Esophagus muscularis mucosa (tissue), 4 donors: ENCODE measurements at regions not wholly inside any gene's neighbourhood (a gene's known extent, or its start where the extent isn't known, plus 50 kb on each side); places are given as distances from the start of the nearest gene placed in this dataset.

Experiments used
- DNase-seq: peaks from one replicate; pipeline ENCODE4 v3.0.0-alpha.2; 2017; ENCODE audit errors: extremely low spot score
- H3K27ac ChIP-seq, 4 donors: fragments of 200-600 bp; sonication (generic); replicated peaks in 1 of 4; 1 replicate in 3 of 4; 2 replicates in 1 of 4; pipeline ENCODE4 v1.5.1; 2016 to 2019; ENCODE audit warnings: mild to moderate bottlenecking in 1 of 4
- H3K27me3 ChIP-seq, 4 donors: fragments of 200-600 bp; sonication (generic); one replicate each; pipeline versions ENCODE4 v1.5.1 to v1.6.0; 2016 to 2019
- H3K36me3 ChIP-seq, 4 donors: fragments of 200-600 bp; sonication (generic); one replicate each; pipeline ENCODE4 v1.5.1; 2016 to 2019
- H3K4me1 ChIP-seq, 4 donors: fragments of 200-600 bp; sonication (generic); one replicate each; pipeline ENCODE4 v1.5.1; 2016 to 2019
- H3K4me3 ChIP-seq, 4 donors: fragments of 200-600 bp; sonication (generic); 1 replicate in 2 of 4; 2 replicates in 2 of 4; pipeline ENCODE4 v1.5.1; 2016 to 2019; ENCODE audit warnings: mild to moderate bottlenecking in 4 of 4, moderate library complexity in 1 of 4
- H3K9me3 ChIP-seq, 4 donors: fragments of 200-600 bp; sonication (generic); 1 replicate in 3 of 4; 2 replicates in 1 of 4; pipeline ENCODE4 v1.5.1; 2016 to 2019
- CTCF ChIP-seq, 3 experiments: fragments of 200-600 bp in 2 of 3; fragments of 450-650 bp in 1 of 3; sonication (generic) in 2 of 3; IDR thresholded peaks; one replicate each; pipeline ENCODE4 v1.5.1; 2017 to 2019; ENCODE audit warnings: antibody characterized with exemption in 3 of 3, mild to moderate bottlenecking in 2 of 3, moderate library complexity in 1 of 3
- EP300 ChIP-seq: sonication (generic); formaldehyde crosslinking; IDR thresholded peaks from one replicate; pipeline ENCODE4 v1.6.1; 2017; ENCODE audit warnings: antibody characterized with exemption
- POLR2A ChIP-seq: fragments of 450-650 bp; IDR thresholded peaks from one replicate; pipeline ENCODE4 v1.6.1; 2017; ENCODE audit warnings: antibody characterized with exemption, moderate library complexity, mild to moderate bottlenecking, low read depth
- POLR2AphosphoS5 ChIP-seq, 2 donors: sonication (generic); formaldehyde crosslinking; IDR thresholded peaks; one replicate each; pipeline ENCODE4 v1.6.1; 2017; ENCODE audit warnings: antibody characterized with exemption in 2 of 2
- WGBS: methylation state at CpG from one replicate; pipeline ENCODE4 v1.1.5; 2018; 5-methylcytosine and 5-hydroxymethylcytosine counted together
- intact Hi-C: fragments of 100-400 bp; cut with DNase I; formaldehyde crosslinking; loops from one replicate; pipeline ENCODE4 v1.15.1; 2023

GRCh38 chr13:67878376-67878775 lies 648.2 kb upstream of the PCDH9 start:
- 88% methylated on average over 8 of the region's 8 CpGs for WGBS
- intact Hi-C loops = no loop called here
- Histone ChIP-seq H3K27me3 (no peaks in the 10 kb centered on the region), H3K4me3 (no peak overlapping the region), H3K27ac (no peak overlapping the region), H3K36me3 (no peaks in the 10 kb centered on the region), H3K4me1 (no peaks in the 10 kb centered on the region), H3K9me3 (no peaks in the 10 kb centered on the region)
- TF ChIP-seq POLR2AphosphoS5 (IDR thresholded peaks at IDR 0.05) (no peak), POLR2A (no peak), CTCF (IDR thresholded peaks at IDR 0.05) (no peak), EP300 (no peak)
- DNase-seq = no peak

DNA sequence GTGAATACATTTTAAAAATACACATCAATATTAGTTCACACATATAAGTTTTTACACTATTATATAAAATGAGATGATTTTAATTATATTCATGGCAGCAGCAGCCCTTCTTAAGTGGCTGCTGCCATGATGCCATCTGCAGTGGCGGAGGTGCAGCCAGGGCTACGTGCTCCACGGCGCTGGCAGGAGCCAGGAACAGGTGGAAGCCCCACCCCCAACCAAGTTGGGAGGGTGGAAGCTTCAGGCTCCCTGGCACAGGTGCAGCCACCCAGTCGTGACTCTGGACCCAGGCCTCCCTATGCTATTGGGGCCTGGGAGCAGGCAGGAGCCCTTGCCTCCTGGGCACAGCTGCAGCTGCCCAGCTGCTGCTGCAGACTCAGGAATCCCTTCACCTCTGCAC lies 646.9 kb upstream of the PCDH9 start:
- H3K4me3 ChIP-seq = no peak overlapping the region
- H3K4me1 ChIP-seq = no peaks in the 10 kb centered on the region
- no peaks in the 10 kb centered on the region for H3K36me3 ChIP-seq
- no peaks in the 10 kb centered on the region for H3K9me3 ChIP-seq
- TF ChIP-seq CTCF (IDR thresholded peaks at IDR 0.05) (no peak), POLR2AphosphoS5 (IDR thresholded peaks at IDR 0.05) (no peak), POLR2A (no peak), EP300 (no peak)
- WGBS = 96% methylated on average over 4 of the region's 5 CpGs
- intact Hi-C loops = no loop called here
- DNase-seq = no peak
- no peak overlapping the region for H3K27ac ChIP-seq
- H3K27me3 ChIP-seq = no peaks in the 10 kb centered on the region

DNA sequence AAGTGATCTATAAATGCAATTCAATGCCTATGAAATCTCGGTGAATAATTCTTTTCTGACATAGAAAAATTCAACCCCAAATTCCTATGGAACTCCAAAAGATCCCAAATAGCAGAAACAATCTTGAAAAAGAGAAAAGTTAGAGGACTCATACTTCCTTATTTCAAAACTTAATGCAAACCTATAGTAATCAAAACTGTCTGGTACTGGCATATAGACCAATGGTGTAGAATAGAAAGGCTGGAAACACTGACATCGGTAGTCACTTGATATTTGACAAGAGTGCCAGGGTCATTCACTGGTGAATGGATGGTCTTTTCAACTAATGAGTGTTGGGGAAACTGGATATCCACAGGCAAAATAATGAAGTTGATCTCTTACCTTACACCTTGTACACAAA lies 637.1 kb upstream of the PCDH9 start:
- peaks cover 0 to 14% (median 4%) of the 10 kb centered on the region in 4 donors for H3K9me3 ChIP-seq
- DNase-seq = no peak
- WGBS = 92% methylated on average over 2 of the region's 2 CpGs
- H3K27ac ChIP-seq = no peak overlapping the region
- H3K27me3 ChIP-seq = no peaks in the 10 kb centered on the region
- H3K36me3 ChIP-seq = no peaks in the 10 kb centered on the region
- intact Hi-C loops = no loop called here
- H3K4me3 ChIP-seq = no peak overlapping the region
- no peaks in the 10 kb centered on the region for H3K4me1 ChIP-seq
- TF ChIP-seq CTCF (IDR thresholded peaks at IDR 0.05) (no peak), POLR2AphosphoS5 (IDR thresholded peaks at IDR 0.05) (no peak), EP300 (no peak), POLR2A (no peak)

GRCh38 chr13:67860315-67860714 lies 630.2 kb upstream of the PCDH9 start:
- no peak for DNase-seq
- intact Hi-C loops = no loop called here
- Histone ChIP-seq H3K9me3 (peaks cover 0 to 6% (median 3%) of the 10 kb centered on the region in 4 donors), H3K27ac (no peak overlapping the region), H3K4me3 (no peak overlapping the region), H3K36me3 (no peaks in the 10 kb centered on the region), H3K27me3 (no peaks in the 10 kb centered on the region), H3K4me1 (no peaks in the 10 kb centered on the region)
- WGBS = 77% methylated on average over 3 of the region's 3 CpGs
- TF ChIP-seq POLR2AphosphoS5 (IDR thresholded peaks at IDR 0.05) = no peak
- TF ChIP-seq EP300 = no peak
- no peak for TF ChIP-seq POLR2A
- no peak for TF ChIP-seq CTCF (IDR thresholded peaks at IDR 0.05)

GRCh38 chr13:67859904-67860303 lies 629.8 kb upstream of the PCDH9 start:
- no peaks in the 10 kb centered on the region for H3K27me3 ChIP-seq
- no peak for TF ChIP-seq POLR2AphosphoS5 (IDR thresholded peaks at IDR 0.05)
- TF ChIP-seq CTCF (IDR thresholded peaks at IDR 0.05) = no peak
- TF ChIP-seq POLR2A = no peak
- TF ChIP-seq EP300 = no peak
- no peak for DNase-seq
- H3K4me1 ChIP-seq = no peaks in the 10 kb centered on the region
- H3K27ac ChIP-seq = no peak overlapping the region
- 96% methylated on average over 3 of the region's 3 CpGs for WGBS
- no peak overlapping the region for H3K4me3 ChIP-seq
- intact Hi-C loops = no loop called here
- peaks cover 0 to 6% (median 3%) of the 10 kb centered on the region in 4 donors for H3K9me3 ChIP-seq
- no peaks in the 10 kb centered on the region for H3K36me3 ChIP-seq
